ENCODE measurements at regions not wholly inside any gene's neighbourhood (a gene's known extent, or its start where the extent isn't known, plus 50 kb on each side); places are given as distances from the start of the nearest gene placed in this dataset.
"Not testable (repeated sequence)": the region's sequence is repeated elsewhere in the genome, so short reads cannot be mapped to it uniquely, and the experiment has no call there.

DNA sequence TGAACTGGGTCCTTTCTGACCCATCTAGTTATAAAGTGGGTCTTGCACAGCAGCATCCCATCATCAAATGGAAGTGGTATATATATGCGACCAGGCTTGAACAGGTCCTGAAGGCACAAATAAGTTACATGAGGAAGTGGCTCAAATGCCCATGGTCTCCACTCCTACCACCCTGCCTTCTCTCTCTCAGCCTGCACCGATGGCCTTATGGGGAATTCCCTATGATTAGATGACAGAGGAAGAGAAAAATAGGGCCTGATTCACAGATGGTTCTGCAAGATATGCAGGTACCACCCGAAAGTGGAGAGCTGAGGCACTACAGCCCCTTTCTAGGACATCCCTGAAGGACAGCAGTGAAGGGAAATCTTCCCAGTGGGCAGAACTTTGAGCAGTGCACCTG, 1275.1 kb upstream of the CITED2 start:
- TF ChIP-seq, protein P1, sequence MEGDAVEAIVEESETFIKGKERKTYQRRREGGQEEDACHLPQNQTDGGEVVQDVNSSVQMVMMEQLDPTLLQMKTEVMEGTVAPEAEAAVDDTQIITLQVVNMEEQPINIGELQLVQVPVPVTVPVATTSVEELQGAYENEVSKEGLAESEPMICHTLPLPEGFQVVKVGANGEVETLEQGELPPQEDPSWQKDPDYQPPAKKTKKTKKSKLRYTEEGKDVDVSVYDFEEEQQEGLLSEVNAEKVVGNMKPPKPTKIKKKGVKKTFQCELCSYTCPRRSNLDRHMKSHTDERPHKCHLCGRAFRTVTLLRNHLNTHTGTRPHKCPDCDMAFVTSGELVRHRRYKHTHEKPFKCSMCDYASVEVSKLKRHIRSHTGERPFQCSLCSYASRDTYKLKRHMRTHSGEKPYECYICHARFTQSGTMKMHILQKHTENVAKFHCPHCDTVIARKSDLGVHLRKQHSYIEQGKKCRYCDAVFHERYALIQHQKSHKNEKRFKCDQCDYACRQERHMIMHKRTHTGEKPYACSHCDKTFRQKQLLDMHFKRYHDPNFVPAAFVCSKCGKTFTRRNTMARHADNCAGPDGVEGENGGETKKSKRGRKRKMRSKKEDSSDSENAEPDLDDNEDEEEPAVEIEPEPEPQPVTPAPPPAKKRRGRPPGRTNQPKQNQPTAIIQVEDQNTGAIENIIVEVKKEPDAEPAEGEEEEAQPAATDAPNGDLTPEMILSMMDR (IDR thresholded peaks at IDR 0.05): not testable (repeated sequence)
- not testable (repeated sequence) for TF ChIP-seq POLR2A (IDR thresholded peaks at IDR 0.05)

Data from heart left ventricle (tissue), 13 donors.